ENCODE measurements at regions not wholly inside any gene's neighbourhood (a gene's known extent, or its start where the extent isn't known, plus 50 kb on each side); places are given as distances from the start of the nearest gene placed in this dataset.

DNA sequence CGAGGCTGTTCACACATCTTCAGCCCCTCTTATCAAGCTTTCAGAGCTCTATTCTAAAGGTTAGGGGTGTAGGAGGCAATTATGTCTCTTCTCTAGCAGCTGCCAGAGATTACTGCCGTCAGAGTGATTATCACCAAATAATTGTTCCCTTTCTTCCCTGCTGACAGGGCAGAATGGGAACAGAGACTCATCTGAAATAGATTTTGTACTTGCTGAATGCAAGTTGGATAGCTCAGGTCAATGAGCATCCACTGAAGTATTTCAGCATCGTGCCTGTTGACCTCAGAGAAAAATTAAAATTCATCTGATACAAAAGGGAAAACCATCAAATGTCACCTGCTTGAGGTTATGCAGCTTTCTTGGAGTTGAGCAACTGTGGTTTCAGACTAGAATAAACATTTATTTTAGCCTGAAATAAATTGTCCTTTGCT lies 213.7 kb upstream of the MAP3K1 start:
- TF ChIP-seq EZH2 (IDR thresholded peaks at IDR 0.05; ENCODE audit: insufficient read depth, poor library complexity, severe bottlenecking) (no peak), EZH2phosphoT487 (IDR thresholded peaks at IDR 0.05; ENCODE audit: insufficient read depth, low read depth) (no peak)

Measured in GM23248 (cell line).